ENCODE measurements at regions not wholly inside any gene's neighbourhood (a gene's known extent, or its start where the extent isn't known, plus 50 kb on each side); places are given as distances from the start of the nearest gene placed in this dataset.

GRCh38 chr18:71505526-71505925, 1038.6 kb downstream of the CBLN2 start:
- no peak for DNase-seq (ENCODE audit: low read depth)

- no peak for DNase-seq (ENCODE audit: low read depth)
These were observed 1040.9 kb downstream of the CBLN2 start for GRCh38 chr18:71503222-71503621.

- DNase-seq (ENCODE audit: low read depth): no peak
These were observed 1058.5 kb downstream of the CBLN2 start for GRCh38 chr18:71485611-71486010.

GRCh38 chr18:71471963-71472725, 1072.0 kb downstream of the CBLN2 start:
- DNase-seq (ENCODE audit: low read depth): no peak

GRCh38 chr18:71456206-71456605, 1087.9 kb downstream of the CBLN2 start:
- DNase-seq (ENCODE audit: low read depth): no peak

GRCh38 chr18:71450257-71450656, 1093.9 kb downstream of the CBLN2 start:
- no peak for DNase-seq (ENCODE audit: low read depth)

GRCh38 chr18:71443706-71444480, 1100.2 kb downstream of the CBLN2 start:
- DNase-seq (ENCODE audit: low read depth): no peak

- DNase-seq (ENCODE audit: low read depth): no peak
These were observed 1101.4 kb downstream of the CBLN2 start for GRCh38 chr18:71442731-71443141.

GRCh38 chr18:71441156-71441555, 1103.0 kb downstream of the CBLN2 start:
- DNase-seq (ENCODE audit: low read depth): no peak

- no peak for DNase-seq (ENCODE audit: low read depth)
These were observed 1106.6 kb downstream of the CBLN2 start for GRCh38 chr18:71437511-71437910.

GRCh38 chr18:71433373-71433772, 1110.8 kb downstream of the CBLN2 start:
- DNase-seq (ENCODE audit: low read depth): no peak

GRCh38 chr18:71431689-71432088, 1112.5 kb downstream of the CBLN2 start:
- no peak for DNase-seq (ENCODE audit: low read depth)

GRCh38 chr18:71431171-71431570, 1113.0 kb downstream of the CBLN2 start:
- DNase-seq (ENCODE audit: low read depth): no peak

GRCh38 chr18:71426441-71426840, 1117.7 kb downstream of the CBLN2 start:
- no peak for DNase-seq (ENCODE audit: low read depth)

GRCh38 chr18:71405169-71405809, 1116.4 kb downstream of the SOCS6 start:
- DNase-seq (ENCODE audit: low read depth): no peak

GRCh38 chr18:71403501-71403900, 1114.7 kb downstream of the SOCS6 start:
- no peak for DNase-seq (ENCODE audit: low read depth)

- no peak for DNase-seq (ENCODE audit: low read depth)
These were observed 1109.7 kb downstream of the SOCS6 start for GRCh38 chr18:71398531-71398930.

GRCh38 chr18:71388148-71388547, 1099.3 kb downstream of the SOCS6 start:
- DNase-seq (ENCODE audit: low read depth): no peak

GRCh38 chr18:71374294-71375000, 1085.6 kb downstream of the SOCS6 start:
- DNase-seq (ENCODE audit: low read depth): no peak

GRCh38 chr18:71371951-71372605, 1083.2 kb downstream of the SOCS6 start:
- no peak for DNase-seq (ENCODE audit: low read depth)

GRCh38 chr18:71370671-71371445, 1082.0 kb downstream of the SOCS6 start:
- DNase-seq (ENCODE audit: low read depth): no peak

All from stimulated activated CD8-positive, alpha-beta memory T cell treated with anti-CD3 and anti-CD28 coated beads, Interleukin-15, amount 100 ng/mL, for 1 hour (primary cell).